Colonic mucosa (tissue), 4 donors: ENCODE measurements at regions not wholly inside any gene's neighbourhood (a gene's known extent, or its start where the extent isn't known, plus 50 kb on each side); places are given as distances from the start of the nearest gene placed in this dataset.
"Not testable (repeated sequence)": the region's sequence is repeated elsewhere in the genome, so short reads cannot be mapped to it uniquely, and the experiment has no call there.

Source experiments
- DNase-seq: peaks from one replicate; pipeline ENCODE4 v3.0.0-alpha.2; 2020
- H3K27ac ChIP-seq: fragments of 200-600 bp; one replicate; pipeline ENCODE4 v1.8.0; 2021
- H3K27me3 ChIP-seq: fragments of 200-600 bp; one replicate; pipeline ENCODE4 v1.8.0; 2021
- H3K36me3 ChIP-seq: fragments of 200-600 bp; one replicate; pipeline ENCODE4 v1.8.0; 2021
- H3K4me1 ChIP-seq: fragments of 200-600 bp; one replicate; pipeline ENCODE4 v1.8.0; 2021; ENCODE audit warnings: mild to moderate bottlenecking
- H3K4me3 ChIP-seq: fragments of 200-600 bp; one replicate; pipeline ENCODE4 v1.8.0; 2021
- H3K9ac ChIP-seq, 2 donors: one replicate each; pipeline ENCODE4 v1.7.0; 2013; ENCODE audit warnings: control low read depth in 2 of 2, low read depth in 2 of 2, low read length in 2 of 2
- H3K9me3 ChIP-seq: fragments of 200-600 bp; one replicate; pipeline ENCODE4 v1.8.0; 2021
- CTCF ChIP-seq: fragments of 200-600 bp; IDR thresholded peaks from one replicate; pipeline ENCODE4 v1.8.0; 2022; ENCODE audit warnings: antibody characterized with exemption, mild to moderate bottlenecking
- intact Hi-C: fragments of 100-400 bp; cut with DNase I; formaldehyde crosslinking; loops from one replicate; pipeline ENCODE4 v1.14.1; 2022
- donor health status: healthy.
- donor health status: DM: no; HTN: no; CAD: no.
- donor health status: DM: no; HTN: no; CAD: no.

GRCh38 chr1:69103213-69103612 lies 464.5 kb upstream of the LRRC7 start:
- H3K4me1 ChIP-seq: no peaks in the 10 kb centered on the region
- no peak overlapping the region for H3K27ac ChIP-seq
- no peak overlapping the region for H3K4me3 ChIP-seq
- no peaks in the 10 kb centered on the region for H3K36me3 ChIP-seq
- H3K27me3 ChIP-seq: no peaks in the 10 kb centered on the region
- DNase-seq: no peak
- H3K9ac ChIP-seq: no peak overlapping the region
- no peak for TF ChIP-seq CTCF
- intact Hi-C loops: no loop called here
- no peaks in the 10 kb centered on the region for H3K9me3 ChIP-seq

- H3K4me3 ChIP-seq: no peak overlapping the region
- no peaks in the 10 kb centered on the region for H3K9me3 ChIP-seq
- no peaks in the 10 kb centered on the region for H3K27me3 ChIP-seq
- H3K4me1 ChIP-seq: no peaks in the 10 kb centered on the region
- H3K27ac ChIP-seq: no peak overlapping the region
- H3K9ac ChIP-seq: no peak overlapping the region
- no peak for DNase-seq
- TF ChIP-seq CTCF: no peak
- intact Hi-C loops: no loop called here
- H3K36me3 ChIP-seq: no peaks in the 10 kb centered on the region
Measured at GRCh38 chr1:69103705-69104385, 463.9 kb upstream of the LRRC7 start.

GRCh38 chr1:69104894-69105293 lies 462.8 kb upstream of the LRRC7 start:
- Histone ChIP-seq H3K4me1 (no peaks in the 10 kb centered on the region), H3K36me3 (no peaks in the 10 kb centered on the region), H3K9ac (no peak overlapping the region), H3K9me3 (no peaks in the 10 kb centered on the region), H3K4me3 (no peak overlapping the region), H3K27ac (no peak overlapping the region), H3K27me3 (no peaks in the 10 kb centered on the region)
- intact Hi-C loops: no loop called here
- no peak for DNase-seq
- TF ChIP-seq CTCF: no peak

GRCh38 chr1:69109277-69109676 lies 458.4 kb upstream of the LRRC7 start:
- Histone ChIP-seq H3K4me1 (no peaks in the 10 kb centered on the region), H3K27ac (no peak overlapping the region), H3K9me3 (no peaks in the 10 kb centered on the region), H3K27me3 (no peaks in the 10 kb centered on the region), H3K36me3 (no peaks in the 10 kb centered on the region), H3K9ac (no peak overlapping the region), H3K4me3 (no peak overlapping the region)
- no peak for DNase-seq
- no peak for TF ChIP-seq CTCF
- intact Hi-C loops: no loop called here

GRCh38 chr1:69110851-69111250 lies 456.9 kb upstream of the LRRC7 start:
- no peaks in the 10 kb centered on the region for H3K9me3 ChIP-seq
- no peaks in the 10 kb centered on the region for H3K36me3 ChIP-seq
- DNase-seq: no peak
- no peaks in the 10 kb centered on the region for H3K27me3 ChIP-seq
- intact Hi-C loops: no loop called here
- H3K4me3 ChIP-seq: no peak overlapping the region
- TF ChIP-seq CTCF: no peak
- no peak overlapping the region for H3K27ac ChIP-seq
- H3K4me1 ChIP-seq: no peaks in the 10 kb centered on the region
- H3K9ac ChIP-seq: no peak overlapping the region

GRCh38 chr1:69120126-69120741 lies 447.5 kb upstream of the LRRC7 start:
- H3K27me3 ChIP-seq, H3K27ac ChIP-seq, H3K9me3 ChIP-seq, H3K36me3 ChIP-seq, intact Hi-C loops, H3K4me3 ChIP-seq, H3K4me1 ChIP-seq, H3K9ac ChIP-seq, DNase-seq: not testable (repeated sequence)
